Prostate gland (tissue), 2 donors: ENCODE measurements at regions not wholly inside any gene's neighbourhood (a gene's known extent, or its start where the extent isn't known, plus 50 kb on each side); places are given as distances from the start of the nearest gene placed in this dataset.

Experiments
- CTCF ChIP-seq, 4 experiments: fragments of 200-600 bp in 2 of 4; fragments of 450-650 bp in 2 of 4; sonication (generic) in 2 of 4; IDR thresholded peaks; 1 replicate in 3 of 4; 2 replicates in 1 of 4; pipeline ENCODE4 v1.5.1; 2016 to 2019; ENCODE audit warnings: antibody characterized with exemption in 4 of 4, mild to moderate bottlenecking in 2 of 4, moderate library complexity in 2 of 4
- POLR2A ChIP-seq: fragments of 450-650 bp; IDR thresholded peaks from one replicate; pipeline ENCODE4 v1.6.1; 2016; ENCODE audit warnings: antibody characterized with exemption, mild to moderate bottlenecking
- POLR2AphosphoS5 ChIP-seq: sonication (generic); formaldehyde crosslinking; IDR thresholded peaks from one replicate; pipeline ENCODE4 v1.6.1; 2017; ENCODE audit warnings: antibody characterized with exemption

DNA sequence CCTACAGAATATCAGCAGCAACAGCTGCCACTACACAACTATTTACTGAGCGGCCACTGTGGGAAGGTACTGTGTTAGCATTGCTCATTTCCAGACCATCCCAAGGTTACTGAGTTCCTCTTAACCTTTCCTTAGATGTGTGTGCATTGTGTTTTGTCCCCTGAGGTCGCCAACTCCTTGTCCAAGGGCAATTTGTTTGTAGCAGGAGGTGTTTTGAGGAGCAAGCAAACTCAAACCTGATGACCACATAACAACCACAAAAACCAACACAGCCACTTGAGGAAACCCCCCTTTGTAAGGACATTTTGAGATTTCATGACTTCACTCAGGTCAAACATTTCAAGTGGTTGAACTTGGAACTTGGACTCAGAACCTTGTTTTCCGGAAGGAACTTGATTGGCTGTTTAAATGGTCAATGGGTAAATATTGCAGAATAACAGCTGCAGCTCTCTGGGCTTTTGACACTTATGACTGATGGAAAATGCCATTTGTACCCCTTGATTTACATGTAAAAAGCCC lies 122.3 kb downstream of the MID1IP1 start:
- TF ChIP-seq POLR2A (no peak), CTCF (IDR thresholded peaks at IDR 0.05) (no peak), POLR2AphosphoS5 (no peak)
